GM10248 (cell line): ENCODE measurements at regions not wholly inside any gene's neighbourhood (a gene's known extent, or its start where the extent isn't known, plus 50 kb on each side); places are given as distances from the start of the nearest gene placed in this dataset.

Experiments
- CTCF ChIA-PET: fragments of 300-600 bp; sonication (Branson Sonifier 250); formaldehyde crosslinking; extraction: SDS; loops from one replicate; lab custom pipeline; 2021; ENCODE audit warnings: antibody characterized with exemption; lab: Yijun Ruan, JAX
- POLR2A ChIA-PET: fragments of 350-650 bp; sonication (Branson Sonifier 250); formaldehyde crosslinking; extraction: SDS; loops from one replicate; lab custom pipeline; 2020; ENCODE audit warnings: antibody characterized with exemption; lab: Yijun Ruan, JAX
- DNase-seq: peaks from one replicate; pipeline ENCODE4 v3.0.0; 2012; ENCODE audit errors: extremely low spot score
- CTCF ChIP-seq: IDR thresholded peaks from 2 replicates; pipeline ENCODE4 v1.5.1; 2012; ENCODE audit warnings: mild to moderate bottlenecking, low read depth; ENCODE audit errors: extremely low read depth, missing control alignments, control extremely low read depth

- no peak for TF ChIP-seq CTCF
- CTCF ChIA-PET, result interaction anchor here (0.9 to 2.0 kb wide), 4 partner anchors 16 to 162 kb away, joined by 3 to 6 read pairs (median 4); no protein-coding TSS in a partner anchor
- POLR2A ChIA-PET, result no interaction called here
- DNase-seq, result no peak
Measured at GRCh38 chr1:117290890-117291289, 76.4 kb upstream of the MAN1A2 start.

GRCh38 chr1:117289316-117289870 lies 77.9 kb upstream of the MAN1A2 start:
- ChIA-PET CTCF (interaction anchor here (1.2 to 2.0 kb wide), 2 partner anchors 160 to 163 kb away, joined by 3 to 6 read pairs; no protein-coding TSS in a partner anchor), POLR2A (no interaction called here)
- no peak for DNase-seq
- no peak for TF ChIP-seq CTCF

- no peak for TF ChIP-seq CTCF
- ChIA-PET CTCF (interaction anchor here (1.0 to 3.0 kb wide), 4 partner anchors 10 to 219 kb away, joined by 3 to 17 read pairs (median 4); no protein-coding TSS in a partner anchor), POLR2A (no interaction called here)
- DNase-seq, result no peak
Measured at GRCh38 chr1:117286562-117286961, 75.8 kb upstream of the VTCN1 start.

- no peak for DNase-seq
- ChIA-PET CTCF (interaction anchor here (1.0 to 3.0 kb wide), 4 partner anchors 10 to 219 kb away, joined by 3 to 17 read pairs (median 4); no protein-coding TSS in a partner anchor), POLR2A (no interaction called here)
- no peak for TF ChIP-seq CTCF
Measured at GRCh38 chr1:117286145-117286544, 75.4 kb upstream of the VTCN1 start.

- DNase-seq, result no peak
- ChIA-PET POLR2A (no interaction called here), CTCF (interaction anchor here (0.9 to 3.0 kb wide), 11 partner anchors 9 to 219 kb away, joined by 3 to 21 read pairs (median 5); partner anchors contain the start of gene TRIM45)
- peak; percentile 41 for TF ChIP-seq CTCF
Measured at GRCh38 chr1:117284399-117285215, 73.9 kb upstream of the VTCN1 start.

GRCh38 chr1:117278531-117278930 lies 67.8 kb upstream of the VTCN1 start:
- ChIA-PET POLR2A (no interaction called here), CTCF (no interaction called here)
- no peak for TF ChIP-seq CTCF
- DNase-seq, result no peak
